IMR-90 (cell line): ENCODE measurements at regions not wholly inside any gene's neighbourhood (a gene's known extent, or its start where the extent isn't known, plus 50 kb on each side); places are given as distances from the start of the nearest gene placed in this dataset.

ENCODE experiments used
- ATAC-seq: fragments of 200-7000 bp; cut with Tn5 transposase; 2 replicates; pipeline ENCODE4 v1.9.1; 2020; ENCODE audit warnings: low read depth, mild to moderate bottlenecking, moderate library complexity
- BruUV-seq: library from RNA; stranded (reverse); fragments of 400-500 nt; replicated peaks from 2 replicates; lab custom pipeline; 2021; lab: Mats Ljungman, UMichigan
- CTCF ChIA-PET: fragments of 300-600 bp; formaldehyde crosslinking; extraction: SDS; loops from one replicate; lab custom pipeline; 2021; ENCODE audit warnings: antibody characterized with exemption; lab: Yijun Ruan, JAX
- POLR2A ChIA-PET: fragments of 300-600 bp; sonication (Branson Sonifier 250); formaldehyde crosslinking; loops from one replicate; lab custom pipeline; 2022; ENCODE audit warnings: antibody characterized with exemption; ENCODE audit not compliant: unreplicated experiment; lab: Charles Lee
- DNase-seq: peaks from one replicate; pipeline ENCODE4 v3.0.0; 2013
- H2AFZ ChIP-seq: replicated peaks from 2 replicates; pipeline ENCODE3; 2013; ENCODE audit warnings: low read length, mild to moderate bottlenecking; ENCODE audit not compliant: poor library complexity
- H2AK5ac ChIP-seq: 2 replicates; pipeline ENCODE4 v1.6.1; 2013; ENCODE audit warnings: low read depth, low read length, inconsistent platforms
- H2AK9ac ChIP-seq: replicated peaks from 2 replicates; pipeline ENCODE3; 2013; ENCODE audit warnings: mild to moderate bottlenecking, low read depth, low read length, moderate library complexity; ENCODE audit not compliant: poor library complexity
- H2BK120ac ChIP-seq: 2 replicates; pipeline ENCODE4 v1.6.1; 2013; ENCODE audit warnings: low read depth, low read length, inconsistent platforms
- H2BK15ac ChIP-seq: 3 replicates; pipeline ENCODE4 v1.6.1; 2013; ENCODE audit warnings: low read depth, low read length, inconsistent platforms
- H2BK20ac ChIP-seq: 2 replicates; pipeline ENCODE4 v1.6.1; 2013; ENCODE audit warnings: low read depth, mild to moderate bottlenecking, inconsistent platforms, low read length, moderate library complexity
- H2BK5ac ChIP-seq: 2 replicates; pipeline ENCODE4 v1.6.1; 2013; ENCODE audit warnings: mild to moderate bottlenecking, low read depth, low read length, inconsistent platforms; ENCODE audit not compliant: poor library complexity, severe bottlenecking
- H3K14ac ChIP-seq: replicated peaks from 2 replicates; pipeline ENCODE4 v1.6.1; 2013; ENCODE audit warnings: low read depth, low read length, inconsistent platforms
- H3K18ac ChIP-seq: 2 replicates; pipeline ENCODE4 v1.6.1; 2013; ENCODE audit warnings: low read depth, low read length, control low read depth
- H3K23ac ChIP-seq: 2 replicates; pipeline ENCODE4 v1.6.1; 2013; ENCODE audit warnings: low read depth, low read length, inconsistent platforms
- H3K27ac ChIP-seq: 2 replicates; pipeline ENCODE4 v1.5.1; 2013; ENCODE audit warnings: mild to moderate bottlenecking, control low read depth, low read length; ENCODE audit not compliant: insufficient read depth
- H3K27me3 ChIP-seq: 2 replicates; pipeline ENCODE4 v1.6.1; 2013; ENCODE audit warnings: low read length; ENCODE audit not compliant: control insufficient read depth, insufficient read depth
- H3K36me3 ChIP-seq: 2 replicates; pipeline ENCODE4 v1.6.1; 2013; ENCODE audit warnings: low read length, mixed read lengths; ENCODE audit not compliant: control insufficient read depth, insufficient read depth
- H3K4ac ChIP-seq: 2 replicates; pipeline ENCODE4 v1.6.1; 2013; ENCODE audit warnings: low read depth, low read length, inconsistent platforms
- H3K4me1 ChIP-seq: 2 replicates; pipeline ENCODE4 v1.6.1; 2013; ENCODE audit warnings: low read length, mixed read lengths; ENCODE audit not compliant: control insufficient read depth, insufficient read depth
- H3K4me2 ChIP-seq: 2 replicates; pipeline ENCODE4 v1.6.1; 2013; ENCODE audit warnings: low read depth, mild to moderate bottlenecking, control low read depth, low read length, moderate library complexity
- H3K4me3 ChIP-seq: 2 replicates; pipeline ENCODE4 v1.5.1; 2013; ENCODE audit warnings: low read depth, mild to moderate bottlenecking, control low read depth, low read length, moderate library complexity; ENCODE audit not compliant: insufficient read depth
- H3K56ac ChIP-seq: 2 replicates; pipeline ENCODE4 v1.6.1; 2013; ENCODE audit warnings: low read length, inconsistent platforms; ENCODE audit not compliant: insufficient read depth; ENCODE audit errors: extremely low read depth
- H3K79me1 ChIP-seq, 2 experiments: 2 replicates each; pipeline ENCODE4 v1.6.1; 2013; ENCODE audit warnings: low read length in 2 of 2, inconsistent platforms in 1 of 2, low read depth in 1 of 2
- H3K9ac ChIP-seq: 2 replicates; pipeline ENCODE4 v1.6.1; 2013; ENCODE audit warnings: low read depth, low read length, control low read depth
- H3K9me1 ChIP-seq: 2 replicates; pipeline ENCODE4 v1.6.1; 2013; ENCODE audit warnings: low read length, inconsistent platforms; ENCODE audit not compliant: insufficient read depth
- H3K9me3 ChIP-seq: 2 replicates; pipeline ENCODE4 v1.6.1; 2013; ENCODE audit warnings: low read length; ENCODE audit not compliant: control insufficient read depth, insufficient read depth
- H4K20me1 ChIP-seq: 2 replicates; pipeline ENCODE4 v1.6.1; 2013; ENCODE audit warnings: low read length, inconsistent platforms; ENCODE audit not compliant: insufficient read depth
- H4K5ac ChIP-seq: 2 replicates; pipeline ENCODE4 v1.6.1; 2013; ENCODE audit warnings: mild to moderate bottlenecking, low read depth, low read length, control low read depth
- H4K8ac ChIP-seq, 2 experiments: 2 replicates each; pipeline ENCODE4 v1.6.1; 2013; ENCODE audit warnings: low read depth in 2 of 2, low read length in 2 of 2, control low read depth in 1 of 2, inconsistent platforms in 1 of 2
- H4K91ac ChIP-seq: 2 replicates; pipeline ENCODE4 v1.6.1; 2013; ENCODE audit warnings: low read depth, low read length, inconsistent platforms; ENCODE audit not compliant: insufficient read depth
- BHLHE40 ChIP-seq: fragments of 150-350 bp; IDR thresholded peaks from 2 replicates; pipeline ENCODE4 v1.6.1; 2016; ENCODE audit warnings: mild to moderate bottlenecking, low read depth, low read length
- CHD1 ChIP-seq: IDR thresholded peaks from 2 replicates; pipeline ENCODE4 v1.6.1; 2012; ENCODE audit warnings: low read depth, low read length, improper control_type of control experiment
- MAFK ChIP-seq: IDR thresholded peaks from 2 replicates; pipeline ENCODE4 v1.6.1; 2012; ENCODE audit warnings: low read depth, low read length, improper control_type of control experiment
- MAZ ChIP-seq: IDR thresholded peaks from 2 replicates; pipeline ENCODE4 v1.6.1; 2012; ENCODE audit warnings: low read depth, mild to moderate bottlenecking, low read length, improper control_type of control experiment, moderate library complexity, borderline replicate concordance
- MXI1 ChIP-seq: IDR thresholded peaks from 2 replicates; pipeline ENCODE4 v1.6.1; 2012; ENCODE audit warnings: low read depth, mild to moderate bottlenecking, low read length, moderate library complexity, borderline replicate concordance
- NFE2L2 ChIP-seq: fragments of 150-350 bp; IDR thresholded peaks from 2 replicates; pipeline ENCODE4 v1.6.1; 2016; ENCODE audit warnings: low read depth, mild to moderate bottlenecking, low read length
- POLR2A ChIP-seq: IDR thresholded peaks from 2 replicates; pipeline ENCODE4 v1.6.1; 2012; ENCODE audit warnings: mild to moderate bottlenecking, low read depth, low read length
- RAD21 ChIP-seq: IDR thresholded peaks from 2 replicates; pipeline ENCODE4 v1.6.1; 2012; ENCODE audit warnings: low read length, improper control_type of control experiment
- RCOR1 ChIP-seq: IDR thresholded peaks from 2 replicates; pipeline ENCODE4 v1.6.1; 2012; ENCODE audit warnings: mild to moderate bottlenecking, low read length, improper control_type of control experiment; ENCODE audit not compliant: insufficient replicate concordance
- RFX5 ChIP-seq: IDR thresholded peaks from 2 replicates; pipeline ENCODE4 v1.8.0; 2012; ENCODE audit warnings: low read depth, mild to moderate bottlenecking, low read length, moderate library complexity
- SMC3 ChIP-seq: fragments of 150-350 bp; IDR thresholded peaks from 2 replicates; pipeline ENCODE4 v1.6.1; 2016; ENCODE audit warnings: low read depth, mild to moderate bottlenecking, antibody characterized with exemption, low read length, moderate library complexity
- USF2 ChIP-seq: fragments of 150-350 bp; IDR thresholded peaks from 2 replicates; pipeline ENCODE4 v1.6.1; 2017; ENCODE audit warnings: mild to moderate bottlenecking, antibody characterized with exemption, low read length, low read depth
- WGBS, 2 experiments: methylation state at CpG; one replicate each; pipeline versions ENCODE4 v1.1.5 to v1.1.7; 2013; ENCODE audit warnings: missing lambda C conversion rate in 2 of 2; ENCODE audit not compliant: insufficient read length in 1 of 2; ENCODE audit errors: extremely low coverage in 2 of 2; 5-methylcytosine and 5-hydroxymethylcytosine counted together
- dilution Hi-C: fragments of 300-500 bp; cut with HindIII; formaldehyde crosslinking; loops from one replicate; pipeline ENCODE4 v1.14.3; 2018; ENCODE audit warnings: low sequenced_read_pairs; ENCODE audit not compliant: unreplicated experiment
- in situ Hi-C: fragments of 300-500 bp; cut with MboI; formaldehyde crosslinking; loops from 3 replicates; pipeline ENCODE4 v1.14.3; 2019; ENCODE audit warnings: low sequenced_read_pairs, inconsistent platforms, mixed read lengths
- intact Hi-C: fragments of 100-400 bp; cut with micrococcal nuclease; formaldehyde crosslinking; loops from 2 replicates; pipeline ENCODE4 v1.10.0; 2022
- TF ChIP-seq, protein P1 (sequence below): fragments of 150-350 bp; IDR thresholded peaks from 2 replicates; pipeline ENCODE4 v1.6.1; 2016; ENCODE audit warnings: low read depth, mild to moderate bottlenecking, low read length, moderate library complexity, borderline replicate concordance
- TF ChIP-seq, protein P2 (sequence below): conservative IDR thresholded peaks from 2 replicates; pipeline ENCODE4 v1.5.1; 2012; ENCODE audit warnings: mild to moderate bottlenecking, low read depth, low read length, improper control_type of control experiment

DNA sequence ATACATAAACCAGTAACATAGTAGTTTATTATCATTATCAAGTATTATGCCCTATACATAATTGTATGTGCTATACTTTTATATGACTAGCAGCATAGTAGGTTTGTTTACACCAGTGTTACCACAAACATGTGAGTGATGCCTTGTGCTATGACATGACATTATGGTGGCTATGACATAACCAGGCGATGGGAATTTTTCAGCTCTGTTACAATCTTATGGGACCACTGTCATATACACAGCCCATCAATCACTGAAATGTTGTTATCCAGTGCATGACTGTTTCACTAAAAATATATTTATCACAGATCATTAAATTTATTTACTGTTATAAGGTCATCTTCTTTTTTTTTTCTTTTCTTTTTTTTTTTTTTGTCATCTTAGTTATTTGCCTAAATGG is 674.5 kb downstream of the PCDH17 start:
- no peaks in the 10 kb centered on the region for H4K20me1 ChIP-seq
- H3K9me3 ChIP-seq, result peaks cover 2% of the 10 kb centered on the region; the same call in 1 of the 2 replicates
- no peak overlapping the region for H2BK5ac ChIP-seq
- WGBS, 2 experiments, result no CpG with 5 or more reads among the region's 1 CpG
- no peak overlapping the region for H4K5ac ChIP-seq
- H3K4me3 ChIP-seq, result no peak overlapping the region
- no peaks in the 10 kb centered on the region for H3K27me3 ChIP-seq
- in situ Hi-C loops (no loop called here), intact Hi-C loops (no loop called here), dilution Hi-C loops (no loop called here)
- no peak overlapping the region for H2AK9ac ChIP-seq
- no peak overlapping the region for H3K56ac ChIP-seq
- no peaks in the 10 kb centered on the region for H3K79me1 ChIP-seq
- no peak overlapping the region for H2BK15ac ChIP-seq
- TF ChIP-seq RCOR1, result no peak
- TF ChIP-seq NFE2L2, result no peak
- no peak for TF ChIP-seq RFX5
- no peak for TF ChIP-seq MXI1
- no peak for TF ChIP-seq MAFK
- TF ChIP-seq BHLHE40, result no peak
- no peak for TF ChIP-seq CHD1
- no peak for TF ChIP-seq USF2
- TF ChIP-seq, protein P1, sequence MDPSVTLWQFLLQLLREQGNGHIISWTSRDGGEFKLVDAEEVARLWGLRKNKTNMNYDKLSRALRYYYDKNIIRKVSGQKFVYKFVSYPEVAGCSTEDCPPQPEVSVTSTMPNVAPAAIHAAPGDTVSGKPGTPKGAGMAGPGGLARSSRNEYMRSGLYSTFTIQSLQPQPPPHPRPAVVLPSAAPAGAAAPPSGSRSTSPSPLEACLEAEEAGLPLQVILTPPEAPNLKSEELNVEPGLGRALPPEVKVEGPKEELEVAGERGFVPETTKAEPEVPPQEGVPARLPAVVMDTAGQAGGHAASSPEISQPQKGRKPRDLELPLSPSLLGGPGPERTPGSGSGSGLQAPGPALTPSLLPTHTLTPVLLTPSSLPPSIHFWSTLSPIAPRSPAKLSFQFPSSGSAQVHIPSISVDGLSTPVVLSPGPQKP, result no peak
- TF ChIP-seq POLR2A, result no peak
- no peak for TF ChIP-seq SMC3
- no peak for TF ChIP-seq MAZ
- TF ChIP-seq, protein P2, sequence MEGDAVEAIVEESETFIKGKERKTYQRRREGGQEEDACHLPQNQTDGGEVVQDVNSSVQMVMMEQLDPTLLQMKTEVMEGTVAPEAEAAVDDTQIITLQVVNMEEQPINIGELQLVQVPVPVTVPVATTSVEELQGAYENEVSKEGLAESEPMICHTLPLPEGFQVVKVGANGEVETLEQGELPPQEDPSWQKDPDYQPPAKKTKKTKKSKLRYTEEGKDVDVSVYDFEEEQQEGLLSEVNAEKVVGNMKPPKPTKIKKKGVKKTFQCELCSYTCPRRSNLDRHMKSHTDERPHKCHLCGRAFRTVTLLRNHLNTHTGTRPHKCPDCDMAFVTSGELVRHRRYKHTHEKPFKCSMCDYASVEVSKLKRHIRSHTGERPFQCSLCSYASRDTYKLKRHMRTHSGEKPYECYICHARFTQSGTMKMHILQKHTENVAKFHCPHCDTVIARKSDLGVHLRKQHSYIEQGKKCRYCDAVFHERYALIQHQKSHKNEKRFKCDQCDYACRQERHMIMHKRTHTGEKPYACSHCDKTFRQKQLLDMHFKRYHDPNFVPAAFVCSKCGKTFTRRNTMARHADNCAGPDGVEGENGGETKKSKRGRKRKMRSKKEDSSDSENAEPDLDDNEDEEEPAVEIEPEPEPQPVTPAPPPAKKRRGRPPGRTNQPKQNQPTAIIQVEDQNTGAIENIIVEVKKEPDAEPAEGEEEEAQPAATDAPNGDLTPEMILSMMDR, result no peak
- no peak for TF ChIP-seq RAD21
- H4K91ac ChIP-seq, result no peak overlapping the region
- no peak overlapping the region for H3K9ac ChIP-seq
- H3K23ac ChIP-seq, result no peak overlapping the region
- H2BK120ac ChIP-seq, result no peak overlapping the region
- no peak overlapping the region for H3K4me2 ChIP-seq
- no peak overlapping the region for H3K4ac ChIP-seq
- ATAC-seq (no peak), DNase-seq (no peak)
- no peak overlapping the region for H3K18ac ChIP-seq
- ChIA-PET CTCF (no interaction called here), POLR2A (no interaction called here)
- H2AK5ac ChIP-seq, result no peak overlapping the region
- no peak overlapping the region for H3K27ac ChIP-seq
- H2BK20ac ChIP-seq, result no peak overlapping the region
- no peak overlapping the region for H3K14ac ChIP-seq
- H3K4me1 ChIP-seq, result no peaks in the 10 kb centered on the region
- H2AFZ ChIP-seq, result no peak overlapping the region
- no TSS peak for BruUV-seq
- no peaks in the 10 kb centered on the region for H3K9me1 ChIP-seq
- H4K8ac ChIP-seq, result no peak overlapping the region
- H3K36me3 ChIP-seq, result no peaks in the 10 kb centered on the region
